ENCODE measurements at regions not wholly inside any gene's neighbourhood (a gene's known extent, or its start where the extent isn't known, plus 50 kb on each side); places are given as distances from the start of the nearest gene placed in this dataset.

- DNase-seq (ENCODE audit: low read depth, low spot score): no peak
- ChIA-PET POLR2A (no interaction called here), CTCF (no interaction called here)
- TF ChIP-seq CTCF (IDR thresholded peaks at IDR 0.05; ENCODE audit: low read depth, low read length): no peak
- Histone ChIP-seq H3K27ac (ENCODE audit: low read depth, low read length) (no peak overlapping the region), H3K27me3 (ENCODE audit: control insufficient read depth, insufficient read depth, low read length) (no peaks in the 10 kb centered on the region), H3K9me3 (ENCODE audit: control insufficient read depth, insufficient read depth, low read length) (peaks cover 46% of the 10 kb centered on the region), H3K4me3 (ENCODE audit: low read depth, low read length) (no peak overlapping the region)
Measured at GRCh38 chr2:129467941-129468340, 511.5 kb upstream of the RAB6C start.

GRCh38 chr2:129468879-129469278 is 510.6 kb upstream of the RAB6C start:
- CTCF ChIA-PET: no interaction called here
- POLR2A ChIA-PET: no interaction called here
- DNase-seq (ENCODE audit: low read depth, low spot score): no peak
- Histone ChIP-seq H3K27me3 (ENCODE audit: control insufficient read depth, insufficient read depth, low read length) (no peaks in the 10 kb centered on the region), H3K27ac (ENCODE audit: low read depth, low read length) (no peak overlapping the region), H3K4me3 (ENCODE audit: low read depth, low read length) (no peak overlapping the region), H3K9me3 (ENCODE audit: control insufficient read depth, insufficient read depth, low read length) (peaks cover 38% of the 10 kb centered on the region)
- no peak for TF ChIP-seq CTCF (IDR thresholded peaks at IDR 0.05; ENCODE audit: low read depth, low read length)

GRCh38 chr2:129469389-129469788 is 510.1 kb upstream of the RAB6C start:
- ChIA-PET CTCF (no interaction called here), POLR2A (no interaction called here)
- Histone ChIP-seq H3K27me3 (ENCODE audit: control insufficient read depth, insufficient read depth, low read length) (no peaks in the 10 kb centered on the region), H3K9me3 (ENCODE audit: control insufficient read depth, insufficient read depth, low read length) (peaks cover 34% of the 10 kb centered on the region), H3K4me3 (ENCODE audit: low read depth, low read length) (no peak overlapping the region), H3K27ac (ENCODE audit: low read depth, low read length) (no peak overlapping the region)
- no peak for TF ChIP-seq CTCF (IDR thresholded peaks at IDR 0.05; ENCODE audit: low read depth, low read length)
- DNase-seq (ENCODE audit: low read depth, low spot score): no peak

GRCh38 chr2:129469871-129470270 is 509.6 kb upstream of the RAB6C start:
- H3K27ac ChIP-seq (ENCODE audit: low read depth, low read length): no peak overlapping the region
- H3K27me3 ChIP-seq (ENCODE audit: control insufficient read depth, insufficient read depth, low read length): no peaks in the 10 kb centered on the region
- peaks cover 30% of the 10 kb centered on the region for H3K9me3 ChIP-seq (ENCODE audit: control insufficient read depth, insufficient read depth, low read length)
- no peak for DNase-seq (ENCODE audit: low read depth, low spot score)
- POLR2A ChIA-PET: no interaction called here
- H3K4me3 ChIP-seq (ENCODE audit: low read depth, low read length): no peak overlapping the region
- no peak for TF ChIP-seq CTCF (IDR thresholded peaks at IDR 0.05; ENCODE audit: low read depth, low read length)
- CTCF ChIA-PET: no interaction called here

DNA sequence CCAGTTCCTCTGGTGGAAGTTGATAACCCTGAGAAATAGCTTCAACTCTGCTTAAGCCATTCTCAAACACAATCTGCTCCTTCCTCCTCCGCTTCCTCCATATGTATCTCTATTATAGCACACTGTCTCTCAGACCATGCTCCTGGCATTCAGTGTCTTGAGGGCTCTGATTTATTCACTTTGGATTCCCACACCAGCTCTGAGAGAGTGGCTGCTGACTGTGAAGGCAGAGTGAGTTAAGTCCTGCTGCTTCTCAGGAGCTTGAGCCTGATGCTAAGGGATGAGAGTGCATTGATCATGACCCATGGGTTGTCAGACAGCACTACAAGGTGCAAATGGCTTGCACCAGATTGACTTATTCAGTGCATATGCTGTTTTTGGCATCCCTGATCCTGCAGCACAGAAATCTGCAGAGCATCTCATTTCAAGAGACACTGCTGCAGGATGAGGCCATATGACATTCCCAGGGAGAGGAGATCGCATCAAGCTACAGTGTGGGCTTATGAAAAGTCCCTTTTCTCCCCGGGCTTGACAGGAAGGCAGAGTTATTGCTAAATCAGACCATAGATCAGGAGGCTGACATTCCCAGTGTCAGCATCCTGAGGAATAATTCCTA is 500.5 kb upstream of the RAB6C start:
- TF ChIP-seq CTCF (IDR thresholded peaks at IDR 0.05; ENCODE audit: low read depth, low read length): no peak
- DNase-seq (ENCODE audit: low read depth, low spot score): no peak
- Histone ChIP-seq H3K27me3 (ENCODE audit: control insufficient read depth, insufficient read depth, low read length) (no peaks in the 10 kb centered on the region), H3K4me3 (ENCODE audit: low read depth, low read length) (no peak overlapping the region), H3K9me3 (ENCODE audit: control insufficient read depth, insufficient read depth, low read length) (peaks cover 12% of the 10 kb centered on the region), H3K27ac (ENCODE audit: low read depth, low read length) (no peak overlapping the region)
- CTCF ChIA-PET: no interaction called here
- POLR2A ChIA-PET: no interaction called here

All from AG04450 (cell line).